GOT3 (cell line): ENCODE measurements at regions not wholly inside any gene's neighbourhood (a gene's known extent, or its start where the extent isn't known, plus 50 kb on each side); places are given as distances from the start of the nearest gene placed in this dataset.

Experiments
- DNase-seq: peaks from one replicate; lab custom pipeline; 2025; ENCODE audit warnings: mixed read lengths; lab: John Stamatoyannopoulos, UW

DNA sequence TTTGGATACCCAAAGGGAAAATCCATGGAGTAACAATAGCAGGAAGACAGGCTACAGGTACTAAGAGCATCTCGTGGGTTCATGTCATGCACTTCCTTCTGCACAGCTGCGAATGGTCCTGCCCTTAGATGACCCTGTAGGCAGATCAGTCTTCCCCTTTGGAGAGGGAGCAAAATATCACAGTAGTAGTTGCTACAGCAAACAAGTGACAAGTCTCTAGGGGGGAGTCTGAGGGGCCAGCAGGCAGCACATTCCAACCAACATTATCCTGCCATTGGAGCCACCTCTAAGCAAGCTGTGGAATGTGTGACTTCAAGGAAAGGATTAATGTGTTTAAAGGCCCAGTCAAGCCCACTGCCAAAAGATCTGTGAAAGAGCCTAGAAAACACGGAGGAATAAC lies 273.2 kb upstream of the PARD3B start:
- DNase-seq = no peak

DNA sequence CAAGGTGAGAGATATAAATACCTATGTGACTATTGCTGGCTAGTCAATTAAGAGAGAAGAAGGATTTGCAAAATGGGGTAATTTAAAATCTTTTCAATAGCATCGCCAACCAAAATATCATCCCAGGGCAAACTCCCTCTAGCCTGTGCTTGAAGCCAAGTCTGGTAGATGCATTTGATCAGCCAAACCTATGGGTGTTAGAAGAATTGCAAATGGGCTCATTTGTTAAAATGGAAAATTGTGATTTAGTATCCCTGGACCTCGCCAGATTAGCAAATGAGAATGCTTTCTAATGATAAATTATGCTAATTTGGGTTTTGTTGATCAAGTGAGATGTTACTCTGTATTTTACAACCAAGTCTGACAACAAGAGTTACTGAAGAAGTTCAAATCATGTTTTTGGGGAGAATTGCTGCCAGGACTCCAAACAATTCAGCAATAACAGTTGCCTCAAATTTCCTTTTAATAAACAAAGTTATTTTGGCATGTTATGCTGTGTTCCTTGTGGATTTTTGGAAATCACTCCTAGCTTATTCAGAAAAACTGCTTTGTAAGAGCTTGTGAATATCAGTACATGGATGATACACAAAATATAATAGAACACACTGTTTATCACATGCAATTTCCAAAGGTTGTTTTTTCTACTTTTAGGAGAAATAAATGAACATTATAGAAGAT lies 272.5 kb upstream of the PARD3B start:
- DNase-seq = no peak

DNA sequence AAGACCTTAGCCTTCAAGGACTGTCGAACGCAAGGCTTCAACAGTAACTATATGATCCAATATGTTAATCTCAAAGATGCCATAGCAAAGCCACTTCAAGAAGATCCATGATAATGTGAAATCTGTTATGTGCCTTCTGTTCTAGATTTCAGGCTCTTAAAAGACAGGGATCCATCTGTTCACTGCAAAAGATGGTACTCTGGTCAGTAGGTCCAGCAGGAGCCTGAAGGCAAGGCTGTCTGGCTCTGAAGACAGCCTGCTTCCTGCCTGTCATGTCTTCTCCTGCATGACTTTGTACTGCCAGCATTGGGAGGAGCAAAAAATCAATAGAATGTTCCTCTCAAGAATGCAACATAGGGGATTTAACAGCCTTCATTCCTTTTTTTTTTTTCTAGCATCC lies 270.8 kb upstream of the PARD3B start:
- DNase-seq = no peak

DNA sequence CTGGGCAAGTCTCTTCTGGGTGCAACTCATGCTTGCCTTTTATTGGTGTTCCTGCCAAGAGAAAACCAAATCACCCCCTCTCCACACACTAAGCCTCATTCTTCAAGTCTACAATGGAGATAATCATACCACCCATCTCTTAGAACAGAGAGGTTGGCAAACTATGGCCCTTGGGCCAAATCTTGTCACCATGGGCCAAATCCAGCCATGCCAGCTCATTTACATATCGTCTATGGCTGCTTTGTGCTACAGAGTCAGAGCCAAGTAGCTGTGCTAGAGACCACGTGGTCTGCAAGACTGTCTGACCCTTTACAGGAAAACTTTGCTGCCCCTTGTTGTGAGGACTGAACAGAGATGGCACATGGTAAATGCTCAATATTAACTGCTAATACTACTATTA lies 270.3 kb upstream of the PARD3B start:
- no peak for DNase-seq

DNA sequence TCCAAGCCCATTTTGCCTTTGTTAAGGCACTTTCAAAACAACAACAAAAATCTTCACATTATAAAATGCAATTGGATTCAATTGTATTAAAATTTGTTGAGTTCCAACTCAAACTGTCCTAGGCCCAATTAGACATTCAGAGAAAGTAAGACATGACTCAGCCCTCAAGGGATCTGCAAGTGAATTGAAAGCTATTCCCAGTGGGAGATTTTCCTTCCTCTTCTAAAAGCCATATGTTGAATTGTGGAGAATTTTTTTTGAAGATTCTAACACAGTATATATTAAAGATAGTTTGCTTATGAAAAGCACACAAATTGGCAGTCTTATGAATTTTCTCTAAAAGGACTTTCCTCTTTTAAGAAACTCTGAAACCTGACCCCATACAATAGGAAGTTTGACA lies 268.0 kb upstream of the PARD3B start:
- no peak for DNase-seq

DNA sequence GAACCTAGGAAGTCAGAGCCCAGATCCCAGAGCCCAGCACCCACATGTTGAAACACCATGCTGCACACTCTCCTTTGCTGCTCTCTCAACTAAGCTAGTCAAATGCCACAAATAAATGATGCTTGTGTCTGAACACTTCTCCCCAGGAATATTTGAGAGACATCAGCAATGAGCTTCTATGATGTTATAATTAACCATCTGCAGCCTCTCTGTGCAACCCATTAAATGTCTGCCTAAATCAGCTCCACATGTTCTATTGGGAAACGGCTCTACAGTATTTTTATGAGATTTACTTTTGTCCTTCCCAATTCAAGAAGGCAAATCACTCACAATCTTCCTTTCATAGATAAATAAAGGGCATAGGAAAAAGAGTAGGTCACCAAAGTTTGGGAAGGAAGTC lies 266.8 kb upstream of the PARD3B start:
- DNase-seq = no peak

DNA sequence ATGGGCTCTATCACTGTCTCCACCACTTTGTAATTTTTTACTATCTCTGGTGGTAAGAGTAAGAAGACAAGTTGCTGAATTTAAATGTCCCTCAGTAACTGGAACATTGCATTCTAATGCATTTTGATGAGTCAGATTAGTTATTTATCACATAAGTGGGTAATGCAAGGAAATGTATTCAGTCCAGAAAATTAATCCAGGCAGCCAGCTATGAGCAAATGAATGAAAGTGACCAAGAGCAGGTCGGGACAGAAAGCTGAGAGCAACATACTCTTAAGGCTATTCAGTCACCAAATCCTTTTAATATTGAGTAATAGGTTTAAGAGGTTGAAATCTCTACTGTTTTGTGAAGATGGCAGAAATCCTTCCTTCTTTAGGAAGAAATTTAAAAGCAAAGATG lies 265.5 kb upstream of the PARD3B start:
- DNase-seq = no peak

DNA sequence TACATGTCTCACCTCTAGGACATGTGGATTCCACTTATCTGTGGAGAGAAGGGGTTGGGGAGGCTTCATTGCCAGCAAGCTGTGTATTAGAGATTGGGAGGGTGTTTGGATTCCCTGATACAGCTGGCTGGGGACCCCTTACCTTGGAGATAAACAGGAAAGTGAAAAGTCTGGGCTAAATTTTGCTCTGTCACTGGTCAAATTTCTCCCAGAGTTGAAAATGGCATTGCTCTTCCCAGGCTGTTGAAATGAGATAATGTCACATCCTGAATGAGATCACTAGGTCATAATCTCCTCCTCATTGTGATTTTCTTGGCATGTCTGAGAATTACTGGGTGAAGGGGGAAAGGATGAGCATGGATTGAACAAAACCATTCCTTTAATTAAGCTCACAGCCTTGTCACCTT lies 265.0 kb upstream of the PARD3B start:
- DNase-seq = no peak

DNA sequence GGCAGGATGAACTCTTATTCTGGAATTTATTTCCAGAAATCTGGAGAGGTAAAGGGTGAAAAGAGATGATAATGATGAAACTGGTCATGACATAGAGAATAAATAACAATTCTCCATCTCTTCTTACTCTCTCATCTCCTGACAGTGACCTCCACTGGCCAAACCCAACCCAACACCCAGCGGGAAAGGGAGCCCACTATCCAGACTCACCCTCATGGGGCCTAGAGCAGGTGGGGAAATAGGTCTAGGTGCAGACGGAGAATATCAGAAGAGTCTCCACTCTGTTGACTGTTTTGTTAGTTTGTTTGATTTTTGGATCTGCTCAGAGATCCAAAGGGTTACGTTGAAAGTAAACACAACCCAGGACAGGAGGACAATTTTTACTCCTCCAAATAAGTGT lies 263.2 kb upstream of the PARD3B start:
- no peak for DNase-seq

DNA sequence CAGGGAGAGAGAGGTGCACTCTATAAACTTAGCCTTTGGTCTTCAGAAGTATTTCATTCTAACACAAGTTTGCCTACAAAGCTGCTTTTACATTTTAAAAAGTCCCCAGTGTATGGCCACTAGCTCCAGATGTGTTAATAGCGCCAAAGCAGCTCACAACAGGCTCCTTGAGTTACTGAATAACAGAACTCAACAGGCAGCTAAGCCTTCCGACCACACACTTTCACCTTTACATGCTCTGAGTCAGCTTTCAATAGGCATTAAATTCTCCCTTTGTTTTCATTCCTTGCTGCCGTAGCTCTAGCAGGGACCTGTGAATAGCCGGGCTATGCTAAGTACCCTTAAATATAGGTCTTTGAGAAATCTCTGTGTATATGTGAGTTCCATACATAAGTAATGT lies 262.8 kb upstream of the PARD3B start:
- DNase-seq = no peak

DNA sequence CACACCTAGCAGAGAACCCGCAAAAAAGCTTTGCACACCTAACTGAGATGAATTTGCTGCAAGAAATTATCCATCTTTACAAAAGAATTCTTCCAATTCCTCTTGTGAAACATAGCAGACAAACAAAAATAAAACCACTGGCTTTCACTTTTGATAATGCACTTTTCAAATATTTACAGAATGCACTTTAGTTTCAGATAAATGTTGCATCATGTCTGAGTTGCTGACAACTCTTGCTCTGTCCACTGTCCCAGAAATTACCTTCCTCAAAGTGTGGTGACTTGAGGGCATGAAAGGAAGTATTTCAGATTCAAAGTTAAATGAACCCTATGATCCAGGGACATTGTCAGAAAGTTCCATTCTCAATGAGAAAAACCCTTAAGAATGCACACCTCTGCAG lies 256.2 kb upstream of the PARD3B start:
- no peak for DNase-seq

DNA sequence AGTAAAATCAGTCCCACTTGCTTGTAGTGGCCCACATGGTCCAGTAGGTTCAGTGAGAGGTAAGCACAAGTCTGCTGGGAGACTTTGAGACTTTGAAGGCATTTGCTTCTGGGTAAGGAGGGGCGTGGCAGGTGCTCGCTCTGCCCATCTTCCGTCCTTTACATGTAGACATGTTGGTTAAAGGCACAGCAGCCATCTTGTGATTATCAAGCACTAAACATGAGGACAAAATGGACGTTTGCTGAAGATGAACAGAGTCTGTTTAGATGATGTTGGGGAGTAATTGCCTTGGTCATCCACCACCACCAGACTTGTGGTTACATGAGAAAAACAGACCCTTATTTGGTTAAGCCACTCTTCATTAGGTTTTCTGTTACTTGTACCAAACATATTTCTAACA lies 252.8 kb upstream of the PARD3B start:
- no peak for DNase-seq

DNA sequence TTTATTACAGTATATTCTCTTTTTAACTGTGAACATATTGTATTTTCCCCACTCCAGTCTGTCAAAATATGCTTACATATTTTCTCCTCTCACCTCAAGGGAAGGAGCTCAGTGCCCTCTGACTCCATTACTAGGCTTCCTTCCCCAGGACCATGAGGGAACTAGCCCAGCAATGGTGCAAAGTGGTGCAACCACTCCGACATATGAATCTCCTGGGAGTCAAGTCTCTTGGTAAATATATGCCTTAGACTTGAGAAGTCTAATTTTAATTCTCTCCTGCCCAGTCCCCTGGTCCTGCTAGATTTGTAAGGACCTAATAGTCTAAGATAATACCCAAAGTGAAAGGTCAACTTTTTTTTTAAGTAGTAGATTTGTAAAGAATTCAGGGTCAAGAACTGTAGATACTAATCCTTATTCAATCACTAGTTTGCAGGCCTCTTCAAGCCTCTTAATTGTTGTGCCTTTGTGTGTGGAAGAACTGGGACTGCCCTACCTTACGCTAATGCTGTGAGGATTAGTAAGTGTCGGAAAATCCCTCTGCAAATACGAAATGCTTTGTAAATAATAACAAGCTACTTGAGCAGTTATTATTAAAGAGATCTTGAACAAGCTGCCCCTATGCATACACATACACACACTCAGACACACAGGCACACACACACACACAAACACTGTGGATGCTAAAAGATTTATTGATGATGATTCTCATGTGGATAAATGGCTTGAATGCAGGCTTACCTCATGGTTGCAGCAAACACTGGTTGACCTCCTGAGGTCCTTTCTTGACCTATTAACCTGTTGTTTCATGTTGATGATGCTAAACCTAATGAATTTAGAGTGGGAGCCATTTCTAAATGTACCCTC lies 251.2 kb upstream of the PARD3B start:
- no peak for DNase-seq

DNA sequence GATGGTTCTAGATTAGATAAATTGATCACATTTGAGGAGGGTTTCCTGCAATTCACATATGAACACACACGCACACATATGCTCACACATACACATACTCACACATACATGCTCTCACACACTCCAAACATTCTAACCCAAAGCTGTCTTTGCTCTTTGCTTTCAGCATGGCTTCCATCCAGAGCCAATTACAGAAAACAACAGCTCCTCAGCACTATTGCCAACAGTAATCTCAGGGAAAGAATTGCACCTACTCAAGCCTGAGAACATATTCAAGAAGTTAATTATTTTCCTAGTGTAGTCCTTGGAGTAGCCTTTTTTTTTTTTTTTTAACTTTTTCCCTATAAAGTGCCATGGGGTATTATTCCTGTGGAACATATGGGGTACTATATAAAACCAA lies 246.9 kb upstream of the PARD3B start:
- DNase-seq = no peak

DNA sequence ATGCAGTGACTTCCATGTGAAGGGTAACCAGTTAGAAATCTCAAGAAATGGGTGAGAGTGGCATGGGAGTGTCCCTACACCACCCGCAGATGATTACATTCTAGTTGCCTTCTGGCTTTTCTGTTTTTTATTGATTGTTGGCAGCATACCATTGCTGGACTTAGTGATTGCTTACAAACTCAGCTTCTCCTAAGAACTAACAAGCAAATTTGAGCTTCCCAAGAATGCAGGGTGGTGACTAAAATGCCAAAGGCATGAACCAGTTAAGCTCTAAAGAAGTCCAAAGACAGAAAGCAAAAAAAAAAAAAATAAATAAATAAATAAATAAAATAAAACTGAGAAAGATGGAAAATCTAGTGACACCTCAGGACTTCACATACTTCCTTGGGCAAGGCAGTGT lies 245.5 kb upstream of the PARD3B start:
- DNase-seq = no peak

DNA sequence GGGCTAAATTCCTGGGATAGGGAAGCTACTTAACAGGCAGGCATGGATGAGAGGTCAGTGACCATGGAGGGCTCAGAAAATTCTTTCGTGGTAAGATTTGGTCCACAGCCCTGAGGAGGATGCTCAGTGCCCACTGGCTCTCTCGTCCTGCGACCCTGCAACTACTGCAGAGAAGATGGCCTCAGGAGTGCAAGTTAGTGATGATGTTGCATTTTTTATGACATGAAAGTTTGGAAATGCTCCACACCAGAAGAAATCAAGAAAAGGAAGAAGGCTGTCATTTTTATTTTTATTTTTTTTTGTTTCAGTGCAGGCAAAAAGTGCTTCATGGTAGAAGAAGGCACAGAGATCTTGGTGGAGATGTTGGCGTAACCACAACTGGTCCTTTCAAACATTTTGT lies 238.6 kb upstream of the PARD3B start:
- DNase-seq = no peak

DNA sequence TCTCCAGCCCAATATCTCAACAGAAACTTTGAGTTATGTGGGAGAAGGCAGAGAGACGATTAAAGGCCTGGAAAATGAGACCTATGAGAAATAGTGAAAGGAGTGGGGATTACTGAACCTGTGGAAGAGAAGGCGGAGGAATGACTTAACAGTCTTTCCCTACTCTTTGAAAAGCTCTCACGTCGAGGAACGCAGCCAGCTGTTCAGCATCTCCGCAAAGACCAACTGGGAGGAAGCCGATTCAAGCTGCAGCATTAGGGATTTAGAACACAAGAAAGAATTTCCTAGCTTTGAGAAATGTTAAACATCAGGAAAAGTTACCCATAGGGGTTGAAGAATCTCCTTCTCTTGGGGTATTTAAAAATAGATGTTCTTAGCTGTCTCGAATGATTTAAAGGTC lies 233.2 kb upstream of the PARD3B start:
- DNase-seq = no peak

DNA sequence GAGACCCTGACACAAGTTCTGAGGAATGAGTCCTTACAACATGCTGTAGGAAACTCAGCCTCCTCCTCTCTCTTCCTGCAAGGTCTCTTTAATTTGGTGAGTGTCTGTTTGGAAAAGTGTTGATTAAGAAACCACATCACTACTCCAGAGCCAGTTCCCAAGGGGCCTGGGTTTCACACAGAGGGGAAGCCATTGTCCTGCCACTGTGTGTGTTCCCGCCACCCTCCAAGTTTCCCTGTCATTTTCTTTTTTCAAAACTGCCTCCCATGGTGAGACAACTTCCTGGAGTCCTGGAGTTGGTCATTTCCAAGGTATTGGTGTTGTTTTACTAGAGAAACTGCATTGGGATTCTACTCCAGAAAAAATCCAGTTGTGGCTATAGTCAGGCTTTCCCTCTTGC lies 232.0 kb upstream of the PARD3B start:
- DNase-seq = no peak

DNA sequence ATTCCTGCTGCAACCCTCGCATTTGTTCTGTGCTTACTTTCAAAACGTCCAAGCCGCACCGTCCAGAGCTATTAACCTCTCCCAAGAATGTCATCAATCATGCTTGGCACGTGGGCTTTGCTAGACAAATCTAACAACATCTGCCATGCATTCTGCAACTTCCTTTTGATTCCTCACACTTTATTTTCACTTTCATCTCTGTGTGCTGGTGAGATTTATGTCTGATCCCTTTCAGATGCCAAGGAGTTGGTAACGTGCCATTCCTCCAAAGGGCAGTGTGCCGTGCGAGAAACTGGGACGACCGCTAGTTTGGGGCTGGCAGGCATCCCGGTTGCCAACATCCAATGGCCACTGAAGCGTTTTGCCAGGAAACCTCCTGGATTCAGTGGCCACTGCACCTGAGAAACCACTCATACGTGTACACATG lies 230.0 kb upstream of the PARD3B start:
- DNase-seq = no peak

DNA sequence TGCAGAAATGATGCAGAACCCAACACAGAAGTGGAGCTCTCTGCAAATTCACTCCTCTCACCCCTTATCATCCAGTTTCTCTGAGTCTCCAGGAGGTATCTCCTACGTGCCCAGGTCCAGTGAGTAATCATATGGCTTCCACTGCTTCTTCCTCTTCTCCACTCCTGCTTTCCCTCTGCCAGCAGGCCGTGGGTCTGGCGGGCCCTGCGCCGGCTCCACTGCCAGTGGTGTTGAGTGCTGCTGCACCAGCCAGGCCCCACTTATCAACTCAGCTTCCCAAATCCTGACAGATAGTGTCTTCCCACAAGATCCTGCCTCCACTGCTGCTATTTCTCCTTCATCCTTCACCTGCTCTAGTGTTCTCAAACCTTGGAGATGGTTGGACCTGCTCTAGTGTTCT lies 227.6 kb upstream of the PARD3B start:
- DNase-seq = no peak

DNA sequence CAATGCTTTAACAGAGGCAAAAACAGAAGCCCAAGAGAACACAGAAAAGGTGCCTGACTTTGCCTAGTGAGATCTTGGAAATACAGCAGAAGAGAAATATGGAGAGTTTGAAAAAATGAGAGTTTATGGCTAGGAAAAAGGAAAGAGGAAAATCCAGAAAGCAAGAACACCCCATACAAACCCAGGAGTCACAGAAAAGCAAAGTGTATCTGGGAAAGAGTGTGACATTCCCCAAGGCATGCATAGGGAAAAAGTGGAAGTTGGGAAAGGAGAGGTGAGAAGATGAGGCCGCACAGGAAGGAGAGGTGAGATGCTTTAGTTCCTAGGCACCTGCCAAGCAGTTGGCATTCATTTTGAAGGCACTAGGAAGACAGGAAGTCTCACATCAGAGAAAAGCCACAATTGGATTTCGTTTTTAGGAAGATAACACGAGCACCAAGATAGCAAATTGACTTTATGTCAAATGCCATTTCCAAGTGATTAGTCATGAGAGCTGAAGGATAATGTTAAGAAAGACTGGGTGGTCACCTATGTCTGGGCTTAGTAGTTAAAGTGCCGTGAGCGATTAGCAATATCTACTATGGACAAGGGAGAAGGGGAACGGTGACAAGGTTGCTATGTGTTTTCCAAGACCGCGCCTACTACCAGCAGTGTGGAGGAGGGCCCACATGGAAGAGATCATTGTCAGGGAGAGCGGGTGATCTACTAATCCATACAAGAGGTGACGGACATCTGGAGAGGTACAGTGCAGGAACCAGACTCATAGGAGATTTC lies 224.1 kb upstream of the PARD3B start:
- no peak for DNase-seq

DNA sequence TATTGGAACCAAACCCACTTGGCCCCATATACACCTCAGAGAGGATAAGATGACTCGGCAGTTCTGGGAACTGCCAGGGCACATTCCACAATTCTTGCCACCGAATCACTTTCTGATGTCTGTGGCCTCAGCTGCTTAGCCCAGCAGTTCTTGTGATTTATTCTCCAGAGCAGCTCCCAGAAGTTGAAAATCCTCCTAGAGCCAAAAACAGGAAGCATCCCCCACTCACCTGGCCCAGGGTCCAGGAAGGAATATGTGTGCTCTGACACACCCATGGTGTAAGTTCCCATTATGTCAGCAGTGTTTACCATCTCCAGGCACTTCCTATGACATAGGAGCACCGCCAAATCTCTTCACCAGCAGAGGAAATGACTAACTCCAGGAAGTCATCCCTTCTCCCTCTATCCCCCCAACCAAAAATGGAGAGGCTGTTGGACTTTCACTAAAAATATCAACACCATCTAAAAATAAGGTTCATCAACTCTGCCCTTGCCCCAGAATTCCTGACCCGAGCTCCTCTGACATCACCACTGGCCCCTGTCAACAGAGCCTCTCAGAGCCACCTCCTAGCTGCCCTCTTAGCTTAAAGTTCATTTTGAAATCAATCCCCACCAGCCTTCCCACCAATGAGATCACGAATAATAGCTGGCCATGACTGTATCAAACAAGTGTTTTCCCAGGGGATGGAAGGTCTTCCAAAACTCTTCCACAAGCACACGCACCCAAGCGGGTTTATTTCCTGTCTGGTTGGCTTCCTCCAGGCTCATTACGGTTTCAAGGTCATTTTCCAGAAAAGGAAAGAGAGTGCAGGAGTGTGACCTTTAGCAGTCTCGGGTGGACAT lies 223.1 kb upstream of the PARD3B start:
- no peak for DNase-seq
